Panc1 (cell line): ENCODE measurements at regions not wholly inside any gene's neighbourhood (a gene's known extent, or its start where the extent isn't known, plus 50 kb on each side); places are given as distances from the start of the nearest gene placed in this dataset.

ENCODE experiments used
- CTCF ChIP-seq: fragments of 450-650 bp; IDR thresholded peaks from 2 replicates; pipeline ENCODE4 v1.5.1; 2017; ENCODE audit warnings: mild to moderate bottlenecking
- REST ChIP-seq, 2 experiments: IDR thresholded peaks; 2 replicates each; pipeline ENCODE4 v1.6.1; 2011 to 2012; ENCODE audit warnings: low read depth in 2 of 2, control low read depth in 1 of 2, low read length in 1 of 2, mild to moderate bottlenecking in 1 of 2, moderate library complexity in 1 of 2; ENCODE audit not compliant: insufficient read depth in 1 of 2

- no peak for TF ChIP-seq REST (IDR thresholded peaks at IDR 0.05; ENCODE audit: insufficient read depth in 1 of 2, low read depth in 2 of 2, low read length in 1 of 2)
- no peak for TF ChIP-seq CTCF
Measured at GRCh38 chr5:115458003-115458409, 86.6 kb downstream of the FEM1C start.
